GM21381 (cell line): ENCODE measurements at regions not wholly inside any gene's neighbourhood (a gene's known extent, or its start where the extent isn't known, plus 50 kb on each side); places are given as distances from the start of the nearest gene placed in this dataset.
"Not testable (repeated sequence)": the region's sequence is repeated elsewhere in the genome, so short reads cannot be mapped to it uniquely, and the experiment has no call there.

Experiments
- ATAC-seq: cut with Tn5 transposase; IDR thresholded peaks from one replicate; pipeline ENCODE4 v1.9.1; 2021; ENCODE audit warnings: mild to moderate bottlenecking, moderate library complexity; ENCODE audit not compliant: unreplicated experiment

- ATAC-seq = no peak
Observed at GRCh38 chr4:112940336-112940735, 109.1 kb upstream of the ANK2 start.

DNA sequence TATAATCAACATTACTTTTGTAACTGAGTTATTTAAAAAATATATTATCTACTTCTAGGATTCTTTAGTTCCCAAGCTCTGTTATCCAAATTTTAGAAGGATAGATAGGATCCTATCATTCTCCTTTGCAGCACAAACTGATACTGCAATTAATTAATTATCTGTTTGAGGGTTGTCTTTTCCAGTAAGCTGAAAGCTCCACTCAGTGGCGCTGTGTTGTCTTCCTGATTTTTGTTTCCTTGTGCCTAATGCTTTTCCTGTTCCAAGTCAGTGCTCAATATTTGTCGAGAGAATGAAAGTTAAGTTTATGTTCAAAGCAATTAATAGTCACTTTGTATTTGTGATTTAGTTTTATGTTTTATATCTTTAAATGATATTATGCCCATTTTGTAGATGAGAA lies 107.4 kb upstream of the ANK2 start:
- ATAC-seq = no peak

GRCh38 chr4:112942997-112943396 lies 106.5 kb upstream of the ANK2 start:
- ATAC-seq = no peak

GRCh38 chr4:112944006-112944405 lies 105.4 kb upstream of the ANK2 start:
- no peak for ATAC-seq

DNA sequence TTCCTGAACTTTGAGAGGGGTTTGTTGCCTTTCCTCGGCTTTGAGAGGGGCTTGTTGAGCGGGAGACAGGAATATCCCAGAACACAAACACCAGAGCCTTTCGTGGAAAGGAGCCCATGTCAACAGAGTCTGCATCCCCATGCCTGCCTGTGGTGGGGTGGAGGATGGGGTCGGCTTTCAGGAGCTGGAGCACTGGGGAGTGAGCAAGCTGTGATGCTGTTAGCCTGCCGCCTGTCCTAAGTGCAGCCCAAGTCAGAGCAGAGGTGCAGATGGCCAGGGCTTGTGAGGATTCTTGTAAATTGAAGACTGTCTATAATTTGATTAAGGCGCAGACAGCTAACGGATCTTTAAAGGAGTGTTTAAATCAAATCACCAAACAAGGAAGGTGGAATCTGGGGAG lies 103.3 kb upstream of the ANK2 start:
- ATAC-seq = no peak

DNA sequence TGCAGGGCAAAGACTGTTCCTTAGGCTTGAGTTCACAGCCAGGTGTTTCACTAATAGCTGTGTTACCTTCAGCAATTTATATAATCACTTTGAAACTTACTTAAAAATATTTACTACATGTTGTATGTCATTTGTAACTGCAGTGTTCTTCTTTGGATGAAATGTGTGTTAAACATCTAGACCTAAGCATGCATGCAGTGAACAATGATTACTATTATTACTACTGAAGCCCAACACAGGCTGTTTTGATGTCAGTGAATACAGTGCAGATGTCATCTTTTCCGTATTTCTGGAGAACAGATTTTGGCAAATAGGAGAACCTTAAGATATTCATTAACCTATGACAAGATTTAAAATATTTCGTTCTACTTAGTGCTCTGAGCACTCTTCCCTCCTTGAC lies 101.8 kb upstream of the ANK2 start:
- no peak for ATAC-seq

GRCh38 chr4:112951362-112952312 lies 97.8 kb upstream of the ANK2 start:
- no peak for ATAC-seq

DNA sequence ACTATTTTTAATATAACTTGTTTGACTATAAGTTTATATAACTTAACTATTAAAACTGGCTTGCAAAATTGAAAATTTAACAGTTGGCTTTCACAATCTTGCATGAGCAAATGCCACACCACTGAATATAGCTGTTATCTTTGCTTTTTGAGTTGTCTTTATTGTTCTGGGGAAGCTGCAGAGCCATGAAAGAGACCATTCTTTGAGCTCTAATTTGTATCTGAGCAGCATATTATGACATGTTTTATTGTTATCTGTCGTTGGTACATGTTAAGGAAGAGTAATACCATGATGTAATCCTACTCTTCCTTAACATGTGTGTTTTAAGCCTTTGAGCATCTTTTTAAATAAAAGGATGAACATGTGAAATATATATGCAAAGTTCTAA lies 97.1 kb upstream of the ANK2 start:
- ATAC-seq = no peak

GRCh38 chr4:112953262-112953661 lies 96.2 kb upstream of the ANK2 start:
- no peak for ATAC-seq

DNA sequence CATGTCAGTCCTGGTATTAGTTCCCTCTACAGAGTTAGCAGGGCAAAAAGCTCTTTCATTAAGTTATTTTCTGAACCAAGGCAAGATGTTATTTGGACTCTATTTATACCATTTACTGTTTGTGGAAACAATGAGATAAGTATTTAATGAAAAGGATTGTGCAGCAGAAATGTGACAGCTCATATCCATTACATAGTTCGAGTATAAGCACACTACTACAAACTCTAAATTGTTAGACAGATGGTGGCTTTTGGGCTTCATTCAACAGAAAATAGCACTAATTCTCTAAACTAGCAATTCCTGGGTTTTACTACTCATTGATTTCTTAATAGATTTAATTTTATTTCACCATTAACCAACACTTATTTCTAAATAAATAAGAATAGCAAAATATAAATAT lies 95.2 kb upstream of the ANK2 start:
- no peak for ATAC-seq

GRCh38 chr4:112956484-112956896 lies 93.0 kb upstream of the ANK2 start:
- no peak for ATAC-seq

DNA sequence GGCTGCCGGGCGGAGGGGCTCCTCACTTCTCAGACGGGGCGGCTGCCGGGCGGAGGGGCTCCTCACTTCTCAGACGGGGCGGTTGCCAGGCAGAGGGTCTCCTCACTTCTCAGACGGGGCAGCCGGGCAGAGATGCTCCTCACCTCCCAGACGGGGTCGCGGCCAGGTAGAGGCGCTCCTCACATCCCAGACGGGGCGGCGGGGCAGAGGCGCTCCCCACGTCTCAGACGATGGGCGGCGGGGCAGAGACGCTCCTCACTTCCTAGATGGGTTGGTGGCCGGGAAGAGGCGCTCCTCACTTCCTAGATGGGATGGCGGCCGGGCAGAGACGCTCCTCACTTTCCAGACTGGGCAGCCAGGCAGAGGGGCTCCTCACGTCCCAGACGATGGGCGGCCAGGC lies 91.7 kb upstream of the ANK2 start:
- ATAC-seq = not testable (repeated sequence)

GRCh38 chr4:112966701-112967488 lies 82.6 kb upstream of the ANK2 start:
- ATAC-seq = no peak

- ATAC-seq = no peak
Observed at GRCh38 chr4:112968451-112969159, 80.8 kb upstream of the ANK2 start.

GRCh38 chr4:112970903-112971302 lies 78.5 kb upstream of the ANK2 start:
- no peak for ATAC-seq

GRCh38 chr4:112973750-112974251 lies 75.7 kb upstream of the ANK2 start:
- no peak for ATAC-seq

DNA sequence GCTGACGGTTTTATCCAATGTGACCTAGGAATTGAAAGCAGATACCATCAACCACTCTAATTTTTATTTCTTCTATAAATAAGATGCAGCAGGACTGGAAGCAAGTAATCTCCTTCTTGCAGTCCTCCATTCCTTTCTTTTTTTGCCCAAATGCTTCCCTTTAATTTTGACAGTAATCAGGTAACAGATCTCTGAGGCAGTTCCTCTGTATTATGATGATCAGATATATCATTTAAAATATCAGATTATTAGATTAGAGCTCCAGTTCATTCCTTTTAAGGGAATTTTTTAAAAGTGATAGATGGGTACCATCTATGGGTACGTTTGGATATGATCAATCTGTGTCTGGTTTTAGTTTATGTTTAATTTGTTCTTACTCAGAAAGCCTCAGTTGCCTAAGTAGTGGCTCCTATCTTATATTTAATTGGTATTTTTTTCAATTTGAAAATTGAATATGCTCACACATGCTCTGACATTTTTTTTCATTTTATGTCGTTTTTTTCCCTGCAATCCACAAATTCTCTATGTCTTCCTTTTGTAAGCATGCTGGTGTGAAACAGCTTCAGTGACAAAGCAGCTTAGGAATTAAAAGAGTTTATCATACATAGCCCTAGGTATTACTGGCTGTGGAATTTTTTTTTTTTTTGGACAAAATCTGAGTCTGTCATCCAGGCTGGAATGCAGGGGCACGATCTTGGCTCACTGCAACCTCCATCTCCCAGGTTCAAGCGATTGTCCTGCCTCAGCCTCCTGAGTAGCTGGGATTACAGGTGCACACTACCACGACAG lies 73.7 kb upstream of the ANK2 start:
- ATAC-seq = no peak

DNA sequence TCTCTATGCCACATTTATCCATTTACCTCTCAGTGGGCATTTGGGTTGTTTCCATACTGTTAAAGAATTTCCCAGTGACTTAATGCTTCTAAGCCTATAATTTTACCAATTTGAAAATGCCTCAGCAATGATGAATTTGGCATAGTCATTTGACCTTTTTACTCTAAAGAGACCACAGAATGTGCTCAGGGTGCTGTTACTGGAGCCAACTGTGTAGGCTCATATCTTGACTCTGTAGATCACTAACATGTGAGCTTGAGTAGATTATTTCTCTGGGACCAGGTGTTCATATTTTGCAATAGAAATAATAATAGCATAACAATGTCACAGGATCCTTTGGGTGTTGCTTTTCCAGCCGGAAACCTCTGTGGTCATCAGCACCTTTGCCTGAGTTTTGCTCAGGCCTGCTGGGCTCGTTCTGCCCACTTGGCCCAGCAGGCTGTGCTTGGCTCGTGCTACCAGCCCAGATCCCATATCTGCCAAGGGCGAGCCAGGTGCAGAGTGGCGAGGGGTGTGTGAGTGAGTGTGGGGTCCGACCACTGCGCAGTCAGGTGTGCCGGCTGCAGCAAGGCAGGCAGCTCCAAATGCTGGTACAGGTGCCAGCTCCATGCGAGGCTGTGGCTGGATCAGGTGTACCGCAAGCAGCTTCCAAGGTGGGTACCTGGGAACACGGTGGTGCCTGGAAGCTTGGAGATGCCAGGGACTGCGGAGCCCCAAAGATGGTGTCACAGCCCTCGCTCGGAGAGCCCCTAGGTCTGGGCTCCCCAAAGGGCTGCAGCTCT lies 70.6 kb upstream of the ANK2 start:
- ATAC-seq = no peak

GRCh38 chr4:112979881-112980421 lies 69.5 kb upstream of the ANK2 start:
- ATAC-seq = no peak
